GM12878 (cell line): ENCODE measurements at regions not wholly inside any gene's neighbourhood (a gene's known extent, or its start where the extent isn't known, plus 50 kb on each side); places are given as distances from the start of the nearest gene placed in this dataset.

Experiments used
- ATAC-seq: fragments of 200-7000 bp; cut with Tn5 transposase; 3 replicates; pipeline ENCODE4 v1.9.1; 2020; ENCODE audit warnings: mild to moderate bottlenecking, moderate library complexity
- BruUV-seq: library from RNA; stranded (reverse); fragments of 400-500 nt; replicated peaks from 2 replicates; lab custom pipeline; 2021; lab: Mats Ljungman, UMichigan
- CTCF ChIA-PET: fragments of 300-600 bp; sonication (Branson Sonifier 250); formaldehyde crosslinking; extraction: SDS; loops from one replicate; lab custom pipeline; 2021; ENCODE audit warnings: inconsistent platforms; lab: Yijun Ruan, JAX
- POLR2A ChIA-PET: fragments of 350-600 bp; formaldehyde crosslinking; extraction: SDS; loops from one replicate; lab custom pipeline; 2021; ENCODE audit warnings: inconsistent platforms; lab: Charles Lee
- RAD21 ChIA-PET: fragments of 300-600 bp; sonication (Branson Sonifier 250); formaldehyde crosslinking; loops from one replicate; lab custom pipeline; 2023; ENCODE audit warnings: antibody characterized with exemption; ENCODE audit not compliant: unreplicated experiment; lab: Charles Lee
- SMC1A ChIA-PET: fragments of 300-600 bp; sonication (Branson Sonifier 250); formaldehyde crosslinking; loops from one replicate; lab custom pipeline; 2023; ENCODE audit not compliant: unreplicated experiment, uncharacterized antibody; lab: Charles Lee
- DNase-seq: peaks from one replicate; pipeline ENCODE4 v3.0.0-alpha.2; 2011; ENCODE audit warnings: low read depth, low spot score
- FAIRE-seq: peaks from 3 replicates; lab custom pipeline; 2011; peaks lifted over from hg19 to GRCh38; lab: Jason Lieb, UNC
- H2AFZ ChIP-seq: 2 replicates; pipeline ENCODE4 v1.6.0; 2011; ENCODE audit warnings: low read depth, low read length, control low read depth; ENCODE audit not compliant: control insufficient read depth
- H3K27ac ChIP-seq: 2 replicates; pipeline ENCODE4 v1.5.1; 2011; ENCODE audit warnings: control low read depth; ENCODE audit not compliant: control insufficient read depth, insufficient read depth
- H3K27me3 ChIP-seq, 2 experiments: replicated peaks in 1 of 2; 2 replicates each; pipeline versions ENCODE4 v1.6.0 to v1.6.1; 2011; ENCODE audit warnings: low read length in 1 of 2; ENCODE audit not compliant: control insufficient read depth in 2 of 2, insufficient read depth in 2 of 2
- H3K36me3 ChIP-seq, 2 experiments: 2 replicates each; pipeline ENCODE4 v1.5.1; 2011; ENCODE audit warnings: low read length in 1 of 2; ENCODE audit not compliant: control insufficient read depth in 2 of 2, insufficient read depth in 2 of 2
- H3K4me1 ChIP-seq: 2 replicates; pipeline ENCODE4 v1.6.1; 2011; ENCODE audit warnings: mild to moderate bottlenecking, low read length, moderate library complexity, mixed read lengths; ENCODE audit not compliant: control insufficient read depth, insufficient read depth
- H3K4me2 ChIP-seq: 2 replicates; pipeline ENCODE4 v1.6.0; 2011; ENCODE audit warnings: control low read depth; ENCODE audit not compliant: control insufficient read depth, insufficient read depth
- H3K4me3 ChIP-seq: fragments of 200-600 bp; sonication (generic); 2 replicates; pipeline ENCODE4 v1.5.1; 2016
- H3K79me2 ChIP-seq: 2 replicates; pipeline ENCODE4 v1.6.0; 2011; ENCODE audit warnings: low read length; ENCODE audit not compliant: control insufficient read depth, insufficient read depth
- H3K9ac ChIP-seq: 2 replicates; pipeline ENCODE4 v1.8.0; 2011; ENCODE audit warnings: low read length, control low read depth, mixed read lengths; ENCODE audit not compliant: control insufficient read depth, insufficient read depth
- H3K9me3 ChIP-seq: replicated peaks from 3 replicates; pipeline ENCODE4 v1.5.1; 2011; ENCODE audit warnings: mild to moderate bottlenecking, low read length; ENCODE audit not compliant: control insufficient read depth, insufficient read depth
- H4K20me1 ChIP-seq: 2 replicates; pipeline ENCODE4 v1.6.0; 2011; ENCODE audit not compliant: control insufficient read depth, insufficient read depth
- CEBPB ChIP-seq, 2 experiments: fragments of 150-350 bp in 1 of 2; IDR thresholded peaks; 2 replicates each; pipeline ENCODE4 v1.6.1; 2012 to 2014; ENCODE audit warnings: low read depth in 2 of 2, low read length in 2 of 2, borderline replicate concordance in 1 of 2, inconsistent platforms in 1 of 2
- CREM ChIP-seq: IDR thresholded peaks from 2 replicates; pipeline ENCODE4 v1.6.1; 2014; ENCODE audit warnings: antibody characterized with exemption, low read depth
- JUND ChIP-seq: IDR thresholded peaks from 2 replicates; pipeline ENCODE4 v1.6.1; 2012; ENCODE audit warnings: low read depth, mild to moderate bottlenecking, low read length, improper control_type of control experiment, moderate library complexity
- KLF5 ChIP-seq: fragments of 450-650 bp; IDR thresholded peaks from 2 replicates; pipeline ENCODE4 v1.6.1; 2014; ENCODE audit warnings: mild to moderate bottlenecking; ENCODE audit not compliant: partially characterized antibody
- NR2F1 ChIP-seq: fragments of 450-650 bp; conservative IDR thresholded peaks from 2 replicates; pipeline ENCODE4 v1.6.1; 2017; ENCODE audit warnings: mild to moderate bottlenecking
- PAX5 ChIP-seq: IDR thresholded peaks from 2 replicates; pipeline ENCODE4 v1.6.1; 2011; ENCODE audit warnings: low read depth, low read length, borderline replicate concordance
- POLR2AphosphoS2 ChIP-seq: IDR thresholded peaks from 2 replicates; pipeline ENCODE4 v1.6.1; 2011; ENCODE audit warnings: low read depth, mild to moderate bottlenecking, low read length, improper control_type of control experiment, moderate library complexity
- RAD21 ChIP-seq: IDR thresholded peaks from 2 replicates; pipeline ENCODE4 v1.6.1; 2011; ENCODE audit warnings: mild to moderate bottlenecking, low read depth, low read length, moderate library complexity; ENCODE audit not compliant: insufficient read depth
- RFX5 ChIP-seq: IDR thresholded peaks from 2 replicates; pipeline ENCODE4 v1.6.1; 2011; ENCODE audit warnings: low read depth, low read length, improper control_type of control experiment
- STAT3 ChIP-seq: IDR thresholded peaks from 2 replicates; pipeline ENCODE4 v1.6.1; 2011; ENCODE audit warnings: low read depth, low read length, improper control_type of control experiment
- YBX1 ChIP-seq: fragments of 450-650 bp; IDR thresholded peaks from 2 replicates; pipeline ENCODE4 v1.6.1; 2016; ENCODE audit warnings: antibody characterized with exemption
- YY1 ChIP-seq: IDR thresholded peaks from 2 replicates; pipeline ENCODE4 v1.6.1; 2011; ENCODE audit warnings: low read depth, mild to moderate bottlenecking, low read length
- ZNF217 ChIP-seq: fragments of 450-650 bp; IDR thresholded peaks from 2 replicates; pipeline ENCODE4 v1.6.1; 2017; ENCODE audit warnings: antibody characterized with exemption, mild to moderate bottlenecking
- ZNF24 ChIP-seq: fragments of 450-650 bp; IDR thresholded peaks from 2 replicates; pipeline ENCODE4 v1.6.1; 2017; ENCODE audit warnings: antibody characterized with exemption, mild to moderate bottlenecking
- WGBS: methylation state at CpG from one replicate; pipeline ENCODE4 v1.1.6; 2016; ENCODE audit warnings: low lambda C conversion rate; ENCODE audit not compliant: insufficient replicate concordance, insufficient coverage; ENCODE audit errors: missing lambda C conversion rate; 5-methylcytosine and 5-hydroxymethylcytosine counted together
- in situ Hi-C: fragments of 300-500 bp; cut with MboI; formaldehyde crosslinking; loops from 9 replicates; pipeline ENCODE4 v1.14.3; 2018; ENCODE audit warnings: mixed read lengths
- intact Hi-C: fragments of 100-400 bp; cut with micrococcal nuclease; formaldehyde crosslinking; loops from one replicate; pipeline ENCODE4 v1.14.2; 2022; ENCODE audit not compliant: unreplicated experiment
- TF ChIP-seq, protein P1 (sequence below): IDR thresholded peaks from 2 replicates; pipeline ENCODE4 v1.6.1; 2012; ENCODE audit warnings: low read depth, low read length, improper control_type of control experiment
- TF ChIP-seq, protein P2 (sequence below): IDR thresholded peaks from 2 replicates; pipeline ENCODE4 v1.6.1; 2011; ENCODE audit warnings: borderline replicate concordance, low read depth, mild to moderate bottlenecking, moderate library complexity, mixed read lengths, low read length; ENCODE audit not compliant: insufficient read depth; ENCODE audit errors: extremely low read length

DNA sequence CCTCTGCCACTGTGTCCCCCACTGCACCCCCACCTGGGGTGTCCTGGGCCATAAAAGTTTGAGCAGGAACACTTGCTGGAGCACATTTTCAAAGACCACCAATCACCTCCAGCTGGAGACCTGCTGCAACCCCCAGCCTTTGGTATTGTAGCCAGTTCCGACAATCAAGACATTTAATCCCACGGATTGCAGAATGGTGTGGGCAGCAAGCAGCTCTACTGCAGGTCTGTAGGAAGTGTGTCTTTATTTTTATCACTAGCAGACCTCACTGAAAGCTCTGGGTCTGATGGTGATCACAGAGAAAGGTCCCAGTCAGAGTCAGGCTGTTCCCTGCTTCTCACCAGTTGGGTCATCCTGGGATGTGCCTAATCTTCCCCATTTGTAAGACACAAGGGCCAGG lies 167.1 kb upstream of the ECI2 start (continued):
- TF ChIP-seq, protein P1, sequence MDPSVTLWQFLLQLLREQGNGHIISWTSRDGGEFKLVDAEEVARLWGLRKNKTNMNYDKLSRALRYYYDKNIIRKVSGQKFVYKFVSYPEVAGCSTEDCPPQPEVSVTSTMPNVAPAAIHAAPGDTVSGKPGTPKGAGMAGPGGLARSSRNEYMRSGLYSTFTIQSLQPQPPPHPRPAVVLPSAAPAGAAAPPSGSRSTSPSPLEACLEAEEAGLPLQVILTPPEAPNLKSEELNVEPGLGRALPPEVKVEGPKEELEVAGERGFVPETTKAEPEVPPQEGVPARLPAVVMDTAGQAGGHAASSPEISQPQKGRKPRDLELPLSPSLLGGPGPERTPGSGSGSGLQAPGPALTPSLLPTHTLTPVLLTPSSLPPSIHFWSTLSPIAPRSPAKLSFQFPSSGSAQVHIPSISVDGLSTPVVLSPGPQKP, result no peak
- TF ChIP-seq POLR2AphosphoS2 (no peak), YBX1 (no peak), STAT3 (no peak)

DNA sequence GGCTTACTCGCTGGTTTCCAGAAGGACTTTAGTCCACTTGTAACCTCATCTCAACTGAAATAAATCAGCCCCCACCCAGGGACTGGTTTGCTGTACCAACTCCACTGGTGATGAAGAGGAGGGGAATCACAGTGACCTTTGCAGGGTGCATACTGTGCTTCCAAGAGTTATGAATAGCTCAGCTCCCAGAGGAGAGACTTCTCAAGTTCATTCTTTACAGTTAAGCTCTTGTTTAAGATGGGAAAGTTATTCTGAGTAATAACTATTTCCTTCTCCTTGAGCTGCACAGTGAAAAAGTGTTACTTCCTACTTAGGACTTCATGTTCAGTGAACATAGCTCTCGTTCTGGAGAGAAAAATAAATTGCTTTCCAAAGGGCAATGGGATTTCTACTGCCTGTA lies 166.5 kb upstream of the ECI2 start:
- H3K79me2 ChIP-seq, result no peaks in the 10 kb centered on the region
- POLR2A ChIA-PET, result no interaction called here
- no peak for ATAC-seq
- H4K20me1 ChIP-seq, result no peaks in the 10 kb centered on the region
- RAD21 ChIA-PET, result no interaction called here
- H3K4me1 ChIP-seq, result no peaks in the 10 kb centered on the region
- in situ Hi-C loops (no loop called here), intact Hi-C loops (no loop called here)
- 11% methylated on average over 2 of the region's 2 CpGs for WGBS
- no peaks in the 10 kb centered on the region; the same call in 2 of the 3 replicates for H3K9me3 ChIP-seq
- no peak overlapping the region for H2AFZ ChIP-seq
- H3K36me3 ChIP-seq, result no peaks in the 10 kb centered on the region
- DNase-seq, result no peak
- H3K27ac ChIP-seq, result no peak overlapping the region
- no peak for FAIRE-seq
- no peak for TF ChIP-seq CEBPB (IDR thresholded peaks at IDR 0.05; ENCODE audit: borderline replicate concordance in 1 of 2, low read depth in 2 of 2, low read length in 2 of 2)
- no peak for TF ChIP-seq KLF5
- TF ChIP-seq ZNF217, result no peak
- no peak for TF ChIP-seq ZNF24
- TF ChIP-seq RAD21, result no peak
- no peak for TF ChIP-seq PAX5
- TF ChIP-seq CREM, result no peak
- TF ChIP-seq, protein P2, sequence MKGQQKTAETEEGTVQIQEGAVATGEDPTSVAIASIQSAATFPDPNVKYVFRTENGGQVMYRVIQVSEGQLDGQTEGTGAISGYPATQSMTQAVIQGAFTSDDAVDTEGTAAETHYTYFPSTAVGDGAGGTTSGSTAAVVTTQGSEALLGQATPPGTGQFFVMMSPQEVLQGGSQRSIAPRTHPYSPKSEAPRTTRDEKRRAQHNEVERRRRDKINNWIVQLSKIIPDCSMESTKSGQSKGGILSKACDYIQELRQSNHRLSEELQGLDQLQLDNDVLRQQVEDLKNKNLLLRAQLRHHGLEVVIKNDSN, result no peak
- TF ChIP-seq YY1, result no peak
- TF ChIP-seq RFX5, result no peak
- no peak for TF ChIP-seq NR2F1
- no peak for TF ChIP-seq JUND
- no peak overlapping the region for H3K9ac ChIP-seq
- SMC1A ChIA-PET, result no interaction called here
- no peak overlapping the region for H3K4me3 ChIP-seq
- CTCF ChIA-PET, result interaction anchor here (0.6 kb wide), 1 partner anchor 1128 kb away, joined by 3 read pairs; no protein-coding TSS in a partner anchor
- H3K27me3 ChIP-seq, result no peaks in the 10 kb centered on the region
- BruUV-seq, result no TSS peak
- H3K4me2 ChIP-seq, result no peak overlapping the region
